Left lung (tissue), 4 donors: ENCODE measurements at regions not wholly inside any gene's neighbourhood (a gene's known extent, or its start where the extent isn't known, plus 50 kb on each side); places are given as distances from the start of the nearest gene placed in this dataset.
"Not testable (repeated sequence)": the region's sequence is repeated elsewhere in the genome, so short reads cannot be mapped to it uniquely, and the experiment has no call there.

Experiments used
- ATAC-seq: fragments of 200-7000 bp; cut with Tn5 transposase; one replicate; pipeline ENCODE4 v1.9.1; 2020; ENCODE audit warnings: moderate library complexity
- DNase-seq, 4 donors: peaks; one replicate each; pipeline ENCODE4 v3.0.0-alpha.2; 2013 to 2020
- H3K27ac ChIP-seq, 2 donors: fragments of 200-600 bp; sonication (generic) in 1 of 2; one replicate each; pipeline versions ENCODE4 v1.5.0 to v1.8.0; 2020 to 2021
- H3K27me3 ChIP-seq, 2 donors: fragments of 200-600 bp; sonication (generic) in 1 of 2; one replicate each; pipeline versions ENCODE4 v1.5.0 to v1.8.0; 2020 to 2021
- H3K36me3 ChIP-seq, 2 donors: fragments of 200-600 bp; sonication (generic) in 1 of 2; one replicate each; pipeline versions ENCODE4 v1.5.0 to v1.8.0; 2020 to 2021
- H3K4me1 ChIP-seq, 2 donors: fragments of 200-600 bp; one replicate each; pipeline ENCODE4 v1.8.0; 2021
- H3K4me3 ChIP-seq, 2 donors: fragments of 200-600 bp; sonication (generic) in 1 of 2; one replicate each; pipeline versions ENCODE4 v1.5.0 to v1.8.0; 2020 to 2021; ENCODE audit warnings: mild to moderate bottlenecking in 1 of 2
- H3K9me3 ChIP-seq, 2 donors: fragments of 200-600 bp; sonication (generic) in 1 of 2; one replicate each; pipeline versions ENCODE4 v1.5.0 to v1.8.0; 2020 to 2021
- intact Hi-C, 2 donors: fragments of 100-400 bp; cut with DNase I; formaldehyde crosslinking; loops; one replicate each; pipeline versions ENCODE4 v1.11.2 to v1.14.2; 2022
- TF ChIP-seq, protein P1 (sequence below), 2 donors: fragments of 200-600 bp; sonication (generic) in 1 of 2; IDR thresholded peaks; one replicate each; pipeline versions ENCODE4 v1.5.0 to v1.8.0; 2021; ENCODE audit warnings: antibody characterized with exemption in 2 of 2
- donor health status: DM: no; HTN: yes; CAD: no.
- donor health status: DM: no; HTN: no; CAD: no.

DNA sequence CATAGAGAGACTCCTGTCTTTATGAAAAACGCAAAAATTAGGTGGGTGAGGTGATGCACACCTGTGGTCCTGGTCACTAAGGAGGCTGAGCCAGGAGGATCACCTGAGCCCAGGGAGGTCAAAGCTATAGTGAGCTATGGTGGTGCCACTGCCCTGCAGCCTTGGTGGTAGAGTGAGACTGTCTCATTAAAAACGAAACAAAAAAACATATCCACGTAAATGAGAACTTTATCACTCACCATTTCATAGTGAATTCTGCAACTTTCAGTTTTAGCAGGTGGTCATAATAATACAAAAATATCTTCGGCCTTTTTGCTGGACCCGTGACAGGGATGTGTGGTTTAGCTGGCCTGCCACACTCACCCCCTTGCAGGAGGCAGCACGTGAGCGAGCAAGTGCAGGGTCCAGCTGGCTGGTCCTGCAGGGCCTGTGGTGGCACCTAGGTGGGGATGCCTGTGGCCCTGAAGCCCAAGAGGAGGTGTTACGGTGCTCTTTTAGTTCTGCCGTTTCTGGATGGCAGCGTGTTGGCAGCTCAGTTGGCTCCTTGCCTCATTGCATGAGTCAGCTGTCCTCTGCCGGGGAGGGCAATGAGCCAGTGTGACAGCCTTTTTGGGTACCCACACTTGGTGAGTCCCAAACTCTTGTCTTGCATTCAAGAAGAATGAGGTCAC lies 1330.7 kb upstream of the TMEM132C start:
- peak in 1 of 4 donors; percentile 57 for DNase-seq
- no peaks in the 10 kb centered on the region for H3K4me1 ChIP-seq
- H3K36me3 ChIP-seq, result no peaks in the 10 kb centered on the region
- no peaks in the 10 kb centered on the region for H3K27me3 ChIP-seq
- H3K9me3 ChIP-seq, result peaks cover 0 to 2% of the 10 kb centered on the region in 2 donors
- TF ChIP-seq, protein P1, sequence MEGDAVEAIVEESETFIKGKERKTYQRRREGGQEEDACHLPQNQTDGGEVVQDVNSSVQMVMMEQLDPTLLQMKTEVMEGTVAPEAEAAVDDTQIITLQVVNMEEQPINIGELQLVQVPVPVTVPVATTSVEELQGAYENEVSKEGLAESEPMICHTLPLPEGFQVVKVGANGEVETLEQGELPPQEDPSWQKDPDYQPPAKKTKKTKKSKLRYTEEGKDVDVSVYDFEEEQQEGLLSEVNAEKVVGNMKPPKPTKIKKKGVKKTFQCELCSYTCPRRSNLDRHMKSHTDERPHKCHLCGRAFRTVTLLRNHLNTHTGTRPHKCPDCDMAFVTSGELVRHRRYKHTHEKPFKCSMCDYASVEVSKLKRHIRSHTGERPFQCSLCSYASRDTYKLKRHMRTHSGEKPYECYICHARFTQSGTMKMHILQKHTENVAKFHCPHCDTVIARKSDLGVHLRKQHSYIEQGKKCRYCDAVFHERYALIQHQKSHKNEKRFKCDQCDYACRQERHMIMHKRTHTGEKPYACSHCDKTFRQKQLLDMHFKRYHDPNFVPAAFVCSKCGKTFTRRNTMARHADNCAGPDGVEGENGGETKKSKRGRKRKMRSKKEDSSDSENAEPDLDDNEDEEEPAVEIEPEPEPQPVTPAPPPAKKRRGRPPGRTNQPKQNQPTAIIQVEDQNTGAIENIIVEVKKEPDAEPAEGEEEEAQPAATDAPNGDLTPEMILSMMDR (IDR thresholded peaks at IDR 0.05), result no peak
- ATAC-seq, result no peak
- H3K4me3 ChIP-seq, result no peak overlapping the region
- intact Hi-C loops, result no loop called here
- no peak overlapping the region for H3K27ac ChIP-seq

DNA sequence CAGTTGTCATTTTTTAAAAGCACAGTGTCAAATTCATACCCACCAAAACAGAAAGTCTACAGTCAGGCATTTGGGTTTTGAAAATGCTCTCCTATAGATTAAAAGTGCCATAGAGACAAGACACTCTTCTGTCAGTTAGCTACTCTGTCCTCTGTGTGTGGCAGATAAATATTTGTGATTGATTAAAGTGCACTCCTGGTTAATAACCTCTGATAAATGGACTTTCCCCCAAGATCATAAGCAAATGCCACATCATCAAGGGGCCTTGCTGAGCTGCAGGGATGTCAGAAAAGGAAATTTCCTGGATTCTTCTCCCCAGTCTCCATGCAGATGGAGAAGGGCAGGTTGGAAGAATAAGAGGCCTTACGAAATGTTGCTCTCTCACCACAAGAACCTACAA lies 1329.5 kb upstream of the TMEM132C start:
- Histone ChIP-seq H3K4me3 (no peak overlapping the region), H3K9me3 (peaks cover 0 to 8% of the 10 kb centered on the region in 2 donors)
- intact Hi-C loops, result no loop called here

DNA sequence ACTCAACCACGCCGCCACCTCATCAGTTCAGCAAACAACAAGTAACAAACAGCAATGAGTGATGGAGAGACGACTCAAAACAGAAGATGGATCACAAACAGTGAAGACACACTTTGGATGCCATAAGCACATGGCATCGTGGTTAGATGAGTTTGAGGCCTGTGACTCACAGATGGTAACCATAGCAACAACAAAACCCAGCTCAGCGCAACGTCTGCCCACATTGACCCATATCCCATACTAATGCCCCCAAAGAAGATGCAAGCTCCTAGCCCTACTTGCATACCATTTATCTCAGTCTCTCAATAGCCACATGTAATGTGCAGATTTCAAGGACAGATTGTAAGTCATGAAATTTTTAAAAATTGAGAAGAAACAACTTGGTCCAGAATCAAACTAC lies 1322.3 kb upstream of the TMEM132C start:
- ATAC-seq (no peak), DNase-seq (no peak)
- Histone ChIP-seq H3K4me3 (no peak overlapping the region), H3K27ac (no peak overlapping the region), H3K9me3 (peaks cover 0 to 8% of the 10 kb centered on the region in 2 donors), H3K4me1 (no peaks in the 10 kb centered on the region), H3K36me3 (no peaks in the 10 kb centered on the region), H3K27me3 (no peaks in the 10 kb centered on the region)
- TF ChIP-seq, protein P1 (IDR thresholded peaks at IDR 0.05), result no peak
- intact Hi-C loops, result no loop called here

More for the DNA sequence above, 1329.5 kb upstream of the TMEM132C start:
- DNase-seq (no peak), ATAC-seq (no peak)
- Histone ChIP-seq H3K27ac (no peak overlapping the region), H3K4me1 (no peaks in the 10 kb centered on the region), H3K27me3 (no peaks in the 10 kb centered on the region), H3K36me3 (no peaks in the 10 kb centered on the region)
- TF ChIP-seq, protein P1 (IDR thresholded peaks at IDR 0.05), result no peak

DNA sequence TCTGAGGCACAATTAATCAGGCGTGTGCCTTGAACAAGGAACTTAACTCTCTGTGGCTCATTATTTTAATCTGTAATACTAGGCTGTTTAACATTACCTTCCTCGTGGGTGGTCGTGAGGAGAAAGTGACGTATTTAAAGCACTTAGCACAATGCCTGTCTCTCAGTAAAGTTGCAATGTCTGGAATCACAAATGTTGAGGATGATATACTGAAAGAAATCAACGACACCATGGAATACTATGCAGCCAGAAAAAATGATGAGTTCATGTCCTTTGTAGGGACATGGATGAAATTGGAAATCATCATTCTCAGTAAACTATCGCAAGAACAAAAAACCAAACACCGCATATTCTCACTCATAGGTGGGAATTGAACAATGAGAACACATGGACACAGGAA lies 1320.0 kb upstream of the TMEM132C start:
- intact Hi-C loops, DNase-seq: not testable (repeated sequence)

DNA sequence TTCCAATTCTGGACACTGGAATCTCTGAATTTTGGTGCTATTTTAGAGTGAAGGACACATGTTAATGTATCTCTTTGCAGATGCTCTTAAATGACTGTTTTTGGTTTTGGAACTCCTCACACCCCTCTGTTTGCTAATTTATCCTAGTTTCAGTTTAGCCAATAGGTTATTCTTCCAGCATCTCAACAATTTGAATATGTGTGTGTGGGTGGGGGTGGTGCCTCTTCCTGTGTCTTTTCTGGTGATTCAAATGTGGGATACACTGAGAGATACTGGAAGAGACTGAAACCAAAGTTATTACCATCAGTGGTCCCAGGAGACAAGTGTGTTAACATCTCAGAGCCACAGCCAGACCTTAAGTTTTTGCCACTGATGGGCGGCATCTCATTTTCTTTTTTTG lies 1317.4 kb upstream of the TMEM132C start:
- no peaks in the 10 kb centered on the region for H3K9me3 ChIP-seq
- H3K27me3 ChIP-seq, result no peaks in the 10 kb centered on the region
- no peak overlapping the region for H3K4me3 ChIP-seq
- no peaks in the 10 kb centered on the region for H3K36me3 ChIP-seq
- H3K4me1 ChIP-seq, result no peaks in the 10 kb centered on the region
- intact Hi-C loops, result no loop called here
- ATAC-seq (no peak), DNase-seq (no peak)
- no peak overlapping the region for H3K27ac ChIP-seq
- TF ChIP-seq, protein P1 (IDR thresholded peaks at IDR 0.05), result no peak

More for the DNA sequence above, 1320.0 kb upstream of the TMEM132C start:
- not testable (repeated sequence) for H3K4me3 ChIP-seq, ATAC-seq, H3K36me3 ChIP-seq, H3K27me3 ChIP-seq, H3K4me1 ChIP-seq, H3K27ac ChIP-seq, H3K9me3 ChIP-seq

DNA sequence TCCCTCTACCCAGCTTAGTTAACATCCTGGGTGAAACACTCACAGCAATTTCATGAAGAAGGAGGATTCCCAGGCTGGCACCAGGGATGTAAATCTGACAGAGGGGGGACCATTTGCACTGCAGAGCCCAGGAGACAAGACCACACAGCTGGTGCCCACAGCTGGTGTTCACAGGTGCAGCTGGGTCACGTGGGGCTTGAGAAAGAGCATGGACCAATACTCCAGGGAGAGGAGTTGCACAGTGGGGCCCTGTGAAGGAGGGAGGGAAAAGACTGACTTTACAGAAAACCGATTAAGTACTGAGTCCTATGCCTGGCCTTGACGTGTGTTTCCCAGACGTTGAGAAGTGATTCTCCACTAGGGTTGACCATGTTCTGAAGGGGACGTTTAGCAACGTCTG lies 1316.7 kb upstream of the TMEM132C start:
- H3K36me3 ChIP-seq, result no peaks in the 10 kb centered on the region
- H3K27ac ChIP-seq, result no peak overlapping the region
- H3K4me1 ChIP-seq, result no peaks in the 10 kb centered on the region
- no peak overlapping the region for H3K4me3 ChIP-seq
- H3K9me3 ChIP-seq, result no peaks in the 10 kb centered on the region
- ATAC-seq (no peak), DNase-seq (no peak)
- TF ChIP-seq, protein P1 (IDR thresholded peaks at IDR 0.05), result no peak
- H3K27me3 ChIP-seq, result no peaks in the 10 kb centered on the region
- intact Hi-C loops, result no loop called here
